ENCODE measurements at regions not wholly inside any gene's neighbourhood (a gene's known extent, or its start where the extent isn't known, plus 50 kb on each side); places are given as distances from the start of the nearest gene placed in this dataset.

DNA sequence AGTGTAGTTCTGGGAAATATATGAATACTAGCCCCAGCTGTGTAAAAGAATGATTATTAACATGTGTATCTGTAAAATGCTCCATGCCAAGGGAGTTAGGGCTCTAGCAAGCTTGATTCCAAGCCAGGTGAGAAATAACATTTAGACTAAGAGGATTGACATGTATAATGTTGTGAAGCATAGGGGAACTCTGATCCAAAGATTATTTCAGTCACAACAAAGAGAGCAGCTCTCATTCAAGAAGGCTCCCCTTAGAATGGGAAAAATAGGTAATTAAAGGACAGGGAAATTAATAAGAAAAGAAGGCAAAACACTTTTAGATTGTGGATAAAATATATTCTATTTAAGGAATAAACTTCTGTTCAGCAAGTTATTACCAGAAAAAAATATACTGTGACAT is 347.3 kb upstream of the CDH7 start:
- no peak for DNase-seq

DNA sequence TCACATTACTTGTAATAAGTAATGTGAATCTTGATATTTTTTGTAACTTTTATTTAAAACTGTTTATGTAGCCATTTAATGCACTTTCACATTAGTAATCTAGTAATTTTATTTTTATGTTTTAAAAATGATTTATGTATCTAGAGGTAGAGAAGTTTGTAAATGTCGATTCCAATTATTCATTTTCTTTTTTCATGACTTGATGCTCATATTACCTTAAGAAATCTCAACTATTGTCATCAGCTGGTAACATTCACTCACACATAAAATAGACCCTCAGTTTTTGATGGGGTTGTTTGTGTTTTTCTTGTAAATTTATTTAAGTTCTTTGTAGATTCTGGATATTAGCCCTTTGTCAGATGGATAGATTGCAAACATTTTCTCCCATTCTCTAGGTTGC is 351.7 kb upstream of the CDH7 start:
- no peak for DNase-seq

DNA sequence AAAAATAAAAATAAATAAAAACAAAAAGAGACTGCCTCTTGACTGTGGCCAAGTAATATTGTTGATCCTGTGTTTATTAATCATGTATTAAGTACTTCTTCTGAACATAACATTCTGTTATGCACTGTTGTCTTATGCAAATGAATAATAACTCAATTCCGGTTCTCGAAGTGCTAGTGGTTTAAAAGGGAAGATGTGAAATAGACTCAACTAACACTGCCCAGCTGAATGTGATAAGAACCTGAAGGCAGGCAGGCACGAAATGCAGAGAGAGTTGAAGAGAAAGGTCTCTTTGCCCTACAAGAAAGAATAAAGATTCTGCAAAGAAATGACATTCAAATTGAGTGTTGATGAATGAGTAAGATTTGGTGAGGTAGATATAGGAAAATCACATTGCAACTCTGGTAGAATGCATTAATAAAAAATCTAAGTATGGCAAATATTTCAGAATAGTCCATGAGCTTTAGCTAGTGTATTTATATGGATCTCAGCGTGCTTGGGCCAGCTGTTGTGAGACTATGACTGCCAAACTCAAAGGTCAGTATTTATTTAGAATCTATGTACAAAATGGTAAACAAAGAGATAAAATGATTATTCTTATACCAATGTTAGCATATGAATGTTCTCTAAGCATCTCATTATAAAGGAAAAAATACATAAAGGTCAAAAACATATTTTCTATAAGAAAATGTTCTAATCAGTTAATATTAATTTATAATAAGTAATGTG is 352.3 kb upstream of the CDH7 start:
- no peak for DNase-seq

DNA sequence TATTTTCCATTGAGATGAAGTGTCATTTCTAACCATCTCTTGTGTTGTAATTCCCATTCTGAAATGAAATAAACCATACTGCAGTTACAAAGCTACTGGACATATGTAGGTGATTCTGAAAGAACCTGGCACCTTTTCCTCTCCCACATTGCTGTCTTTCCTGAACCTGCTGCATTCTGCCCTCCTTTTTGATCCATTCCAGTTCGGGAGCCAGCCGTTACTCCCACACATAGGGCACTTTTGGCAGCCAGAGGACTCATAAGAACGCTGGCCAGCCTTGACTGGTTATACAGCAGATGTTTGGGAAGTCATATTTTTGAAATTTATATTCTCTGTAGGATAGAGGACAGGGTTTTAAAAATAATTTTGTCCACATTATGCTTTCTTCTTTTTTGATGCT is 369.8 kb upstream of the CDH7 start:
- no peak for DNase-seq

DNA sequence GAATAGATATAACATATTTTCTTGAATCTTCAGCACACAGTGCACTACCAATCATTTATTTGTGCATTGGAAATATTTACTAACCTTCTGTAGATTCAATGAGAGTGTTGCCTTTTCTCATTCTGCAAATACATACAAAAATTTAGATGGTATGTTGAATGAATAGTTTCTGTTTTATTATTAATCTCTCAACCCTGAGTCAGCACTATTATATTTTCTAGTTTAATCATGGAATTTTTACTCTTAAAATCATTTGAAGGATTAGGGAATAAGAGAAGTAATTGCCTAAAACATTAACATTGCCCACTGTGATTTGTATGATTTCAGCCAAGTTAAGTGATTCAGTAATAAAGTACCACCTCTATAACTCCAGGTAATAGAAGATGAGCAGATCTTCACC is 370.2 kb upstream of the CDH7 start:
- DNase-seq = no peak

DNA sequence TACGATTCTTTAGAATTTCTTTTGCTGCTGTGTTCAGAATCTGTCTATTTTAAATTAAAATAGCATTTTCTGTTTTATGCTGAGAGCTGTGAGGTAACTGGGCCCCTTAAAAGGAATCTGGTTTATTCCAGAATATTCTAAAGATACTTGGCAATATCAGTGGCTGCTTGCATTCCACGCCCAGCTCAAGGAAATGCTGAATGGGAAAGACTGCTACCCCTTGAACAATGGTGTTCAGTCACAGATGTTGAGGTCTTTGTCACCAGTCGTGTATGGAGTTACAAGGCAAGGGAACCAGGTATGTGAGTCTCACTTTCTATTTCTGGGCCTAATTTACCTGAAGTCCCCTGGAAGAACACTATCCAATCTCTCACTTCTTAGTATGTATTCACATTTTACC is 377.9 kb upstream of the CDH7 start:
- DNase-seq = no peak

DNA sequence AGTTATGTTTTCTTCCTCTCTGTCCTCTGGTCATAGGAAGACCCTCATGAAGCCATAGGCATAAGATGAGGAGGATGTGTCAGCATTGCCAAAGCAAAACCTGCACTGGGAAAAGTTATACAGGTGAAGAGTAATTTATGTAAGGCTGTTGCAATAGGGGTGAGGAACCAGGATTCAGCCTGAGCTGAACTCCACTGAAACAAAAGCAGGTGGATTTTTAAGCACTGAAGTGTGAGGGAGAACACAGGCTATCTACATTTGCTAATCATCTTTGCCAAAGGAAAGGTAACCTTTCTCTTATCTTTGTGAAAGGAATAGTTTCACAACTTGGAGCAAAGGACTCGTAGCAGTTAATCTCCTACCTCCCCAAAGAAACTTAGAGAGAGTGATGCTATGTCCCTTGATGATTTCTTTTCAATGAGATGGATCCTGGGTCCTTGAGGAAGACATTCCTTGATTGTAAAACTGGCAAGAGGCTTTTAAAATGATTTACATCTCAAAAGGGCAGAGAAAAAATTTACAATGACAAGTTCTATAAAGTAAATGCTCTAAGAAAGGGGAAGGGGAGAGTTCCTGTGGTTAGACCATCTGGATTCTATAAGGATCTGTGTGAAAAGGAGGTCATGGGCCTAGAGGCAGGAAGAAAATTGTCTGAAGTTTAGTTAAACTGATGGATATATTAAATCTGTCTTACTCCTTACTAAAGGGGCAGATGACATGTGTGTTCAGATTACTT is 385.4 kb upstream of the CDH7 start:
- DNase-seq = no peak

DNA sequence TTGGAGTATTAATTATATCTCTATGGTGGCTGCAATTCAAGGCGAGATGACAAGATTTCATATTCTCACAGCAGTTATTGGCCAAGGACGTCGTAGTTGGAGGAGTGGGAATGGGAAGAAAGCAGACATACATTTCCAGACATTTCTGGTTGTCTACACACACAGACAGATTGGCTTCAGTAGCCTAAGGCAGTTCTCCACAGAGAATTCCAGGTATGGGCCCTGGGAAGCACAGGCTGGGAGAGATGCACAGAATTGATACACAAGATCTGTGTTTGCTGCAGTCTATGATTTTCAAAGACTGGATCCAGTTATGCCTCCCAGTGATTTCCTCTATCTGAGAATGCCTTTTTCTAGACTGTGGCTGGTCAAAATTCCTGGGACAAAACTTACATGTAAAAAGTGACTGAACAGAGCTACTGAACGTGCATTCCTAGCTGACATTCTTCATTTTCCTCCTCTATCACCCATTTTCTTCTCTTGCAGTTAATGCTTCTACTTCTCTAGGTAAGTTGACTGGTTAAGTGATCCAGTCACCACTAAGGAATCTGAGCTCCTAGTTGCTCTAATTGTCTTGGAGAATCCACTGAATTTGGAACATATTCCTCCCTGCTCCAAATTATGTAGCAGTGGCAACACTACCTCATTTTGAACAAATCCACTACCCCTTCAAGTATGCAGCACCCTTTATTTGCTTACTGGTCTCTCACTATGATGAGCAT is 386.7 kb upstream of the CDH7 start:
- DNase-seq = no peak

DNA sequence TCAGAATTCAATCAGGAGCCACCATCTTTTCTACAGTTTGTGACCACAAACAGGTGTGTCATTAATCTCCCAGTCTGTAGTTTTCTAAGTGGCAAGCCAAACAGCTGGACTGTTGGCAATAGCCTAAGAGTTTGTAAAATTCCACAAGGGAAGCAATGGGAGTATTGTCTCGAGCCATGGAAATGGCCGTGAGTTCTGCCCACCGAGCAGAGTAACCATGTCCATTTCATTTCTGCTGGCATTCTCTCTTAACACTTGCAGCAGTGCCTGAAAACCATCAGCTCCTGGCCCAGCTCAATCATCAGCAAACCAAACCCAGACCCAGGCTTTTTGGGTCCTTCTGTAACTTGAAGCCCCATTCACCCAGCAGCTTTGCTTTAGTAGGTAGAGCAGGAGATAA is 387.8 kb upstream of the CDH7 start:
- DNase-seq = no peak

DNA sequence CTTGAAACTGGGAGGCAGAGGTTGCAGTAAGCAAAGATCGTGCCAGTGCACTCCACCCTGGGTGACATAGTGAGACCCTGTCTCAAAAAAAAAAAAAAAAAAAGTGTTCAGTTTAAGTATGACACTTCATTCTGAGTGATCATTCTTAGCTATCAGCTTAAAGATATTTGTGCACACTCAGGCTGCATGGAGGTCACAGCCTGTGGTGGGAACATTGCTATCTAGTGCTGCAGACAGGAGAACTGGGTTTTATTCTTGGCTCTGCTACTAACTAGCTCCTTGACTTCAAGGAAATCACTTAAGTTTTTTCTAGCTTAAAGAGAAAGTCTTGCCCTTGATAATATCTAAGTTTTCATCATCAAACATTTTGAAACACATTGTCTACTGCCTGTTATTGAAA is 391.3 kb upstream of the CDH7 start:
- DNase-seq = no peak

DNA sequence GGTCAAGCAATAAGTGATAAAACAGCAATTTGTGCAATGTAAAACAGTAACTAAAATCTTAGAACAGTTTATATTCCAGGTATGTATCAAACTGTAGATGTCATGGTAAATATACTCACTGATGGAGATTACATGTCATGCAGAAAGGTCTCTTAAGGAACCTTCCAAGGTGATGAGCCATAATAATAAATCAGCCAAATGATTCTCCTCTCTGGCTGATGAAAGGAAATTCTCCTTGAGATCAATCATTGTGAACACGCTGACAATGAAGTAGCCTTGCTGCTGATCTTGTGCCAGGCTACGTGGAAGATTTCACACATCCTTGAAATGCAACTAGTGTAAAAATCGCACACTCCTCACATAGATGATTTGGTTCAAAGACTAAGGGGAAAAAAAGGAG is 392.5 kb upstream of the CDH7 start:
- DNase-seq = no peak

DNA sequence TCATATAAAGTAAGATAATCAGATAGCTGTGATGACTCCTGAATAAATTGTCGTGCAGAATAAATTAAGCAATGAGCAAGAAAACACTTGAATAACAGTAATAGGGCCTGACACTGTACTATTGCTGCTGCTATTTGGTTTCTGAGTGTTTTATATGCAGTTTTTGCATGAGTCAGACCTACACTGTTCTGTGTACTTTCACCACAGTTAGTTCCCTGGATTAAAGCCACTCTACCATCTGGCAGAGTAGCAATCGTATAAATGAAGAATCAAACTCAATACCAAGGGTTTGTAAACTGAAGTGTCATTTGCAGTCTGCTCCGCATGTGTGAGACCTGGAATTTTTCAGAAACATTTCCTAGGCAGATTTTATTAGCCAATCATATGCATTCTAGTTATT is 398.6 kb upstream of the CDH7 start:
- no peak for DNase-seq

DNA sequence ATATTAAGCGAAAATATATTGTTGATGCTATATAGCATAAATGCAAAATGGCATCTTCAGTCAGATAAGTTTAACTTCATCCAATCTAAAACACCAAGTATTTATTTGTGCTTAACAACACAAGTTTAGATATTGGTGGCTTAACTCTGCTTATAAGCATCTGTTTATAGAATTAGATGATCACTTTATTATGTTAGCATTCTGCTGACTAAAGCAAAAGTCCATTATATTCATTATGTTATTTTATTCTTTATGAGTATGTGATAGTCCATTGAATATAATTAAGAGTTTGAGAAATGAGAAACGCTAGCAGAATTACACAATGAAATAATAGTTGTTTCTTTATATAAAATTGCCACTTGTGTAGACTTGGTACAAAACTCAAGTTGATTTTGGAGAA is 401.2 kb upstream of the CDH7 start:
- DNase-seq = no peak

DNA sequence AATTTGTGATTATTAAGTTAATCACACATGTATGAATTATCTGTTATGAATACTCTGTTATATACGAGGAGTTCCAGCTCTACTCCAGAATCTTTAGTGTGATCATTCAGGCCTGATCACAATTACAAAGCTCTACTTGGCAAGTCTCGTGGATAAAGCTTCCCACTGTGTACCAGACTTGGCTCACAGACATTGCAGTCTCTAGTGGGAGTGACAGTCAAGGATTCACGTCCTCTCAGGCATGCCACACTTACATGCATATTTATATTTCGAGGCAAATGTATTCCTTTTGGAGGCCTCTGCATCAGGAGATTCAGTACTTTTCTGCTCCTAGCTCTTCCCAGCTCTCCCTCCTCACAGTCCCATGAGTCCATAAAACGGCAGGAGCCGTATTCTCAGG is 403.4 kb upstream of the CDH7 start:
- no peak for DNase-seq

DNA sequence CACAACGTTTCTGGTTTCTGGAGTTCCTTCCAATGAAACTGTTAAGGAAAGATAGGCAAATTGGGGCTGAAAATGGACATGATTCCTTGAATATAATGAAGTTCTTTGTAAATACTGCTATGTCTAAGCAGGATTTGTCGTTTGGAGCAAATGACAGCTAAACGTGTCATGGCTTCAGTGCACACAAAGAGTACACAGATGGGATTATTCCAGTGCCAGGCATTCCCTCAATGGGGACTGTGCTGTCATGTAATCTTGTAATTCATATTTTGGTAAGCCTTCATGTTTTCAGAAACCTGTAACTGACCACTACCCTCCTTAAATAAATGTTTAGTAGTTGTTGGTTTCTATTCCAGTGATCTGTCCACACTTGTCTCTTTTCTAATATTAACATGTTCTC is 404.7 kb upstream of the CDH7 start:
- DNase-seq = no peak

DNA sequence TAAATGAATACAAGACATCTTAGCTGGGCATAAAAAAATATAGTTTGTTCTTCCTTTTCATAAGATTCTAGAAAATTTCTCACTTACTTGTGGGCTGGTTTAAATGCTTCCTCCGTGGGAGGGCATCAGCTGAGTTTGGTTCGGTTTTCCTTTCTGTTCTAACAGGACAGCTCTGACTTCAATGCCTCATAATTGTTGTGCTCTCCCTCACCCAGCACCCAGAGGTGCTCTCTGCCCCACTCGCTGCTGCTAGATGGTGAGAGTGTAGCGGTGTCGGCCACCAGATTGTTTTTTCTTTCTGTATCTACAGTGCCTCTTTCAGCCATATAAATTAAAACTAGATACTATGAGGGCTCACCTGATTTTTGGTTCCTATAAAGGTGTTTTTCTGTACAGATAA is 407.2 kb upstream of the CDH7 start:
- DNase-seq = no peak

DNA sequence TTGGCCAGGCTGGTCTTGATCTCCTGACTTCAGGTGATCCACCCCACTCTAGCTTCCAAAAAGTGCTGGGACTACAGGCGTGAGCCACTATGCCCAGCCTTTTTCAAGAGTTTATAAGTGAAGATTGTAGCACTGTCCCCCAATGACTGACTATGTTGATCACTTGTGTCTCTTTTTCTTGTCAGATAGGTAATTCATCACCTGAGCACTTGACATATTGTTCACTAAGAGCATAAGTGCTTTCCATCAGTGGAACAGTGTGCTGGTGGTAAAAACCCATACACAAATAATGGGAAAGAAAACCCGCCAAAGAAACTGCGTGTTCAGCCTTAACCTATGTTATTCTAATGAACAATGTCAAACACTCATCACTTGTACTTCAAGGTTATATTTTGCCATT is 414.4 kb upstream of the CDH7 start:
- DNase-seq = no peak

DNA sequence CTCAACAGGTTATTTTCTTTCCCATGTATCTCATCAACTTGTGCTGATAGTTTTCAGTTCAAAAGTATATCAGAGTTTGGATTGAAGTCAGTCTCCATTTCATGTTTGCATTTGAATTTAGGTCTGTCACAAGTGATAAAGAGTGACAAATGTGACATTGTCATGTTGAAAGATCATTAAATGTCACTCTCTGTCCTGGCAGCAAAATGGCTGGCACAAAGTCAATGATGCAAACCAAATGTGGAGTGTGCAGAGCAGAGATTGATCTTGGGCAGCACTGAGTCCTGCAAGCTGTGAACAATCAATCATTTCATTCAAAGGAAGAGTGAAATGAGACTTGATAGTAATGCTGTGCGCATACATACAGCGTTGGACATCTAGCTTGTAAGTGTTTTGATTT is 421.8 kb upstream of the CDH7 start:
- DNase-seq = no peak

DNA sequence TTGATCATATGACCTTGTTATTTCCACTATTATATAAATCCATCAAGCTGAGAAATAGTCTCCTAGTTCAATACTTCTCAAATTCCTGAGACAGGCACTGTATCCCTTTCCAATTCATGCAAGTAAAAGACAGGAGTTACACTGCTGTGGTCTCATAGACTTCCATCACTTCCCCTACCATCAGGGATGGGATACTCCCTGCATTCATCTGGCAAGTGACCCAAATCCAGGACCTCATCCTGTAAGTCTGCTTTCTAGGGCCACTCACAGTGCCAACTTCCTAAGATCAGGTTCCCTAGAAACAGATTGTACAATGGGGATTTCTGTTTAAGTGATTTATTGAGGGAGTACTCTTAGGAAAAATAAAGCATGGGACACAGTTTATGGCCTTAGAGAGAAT is 424.0 kb upstream of the CDH7 start:
- DNase-seq = no peak

DNA sequence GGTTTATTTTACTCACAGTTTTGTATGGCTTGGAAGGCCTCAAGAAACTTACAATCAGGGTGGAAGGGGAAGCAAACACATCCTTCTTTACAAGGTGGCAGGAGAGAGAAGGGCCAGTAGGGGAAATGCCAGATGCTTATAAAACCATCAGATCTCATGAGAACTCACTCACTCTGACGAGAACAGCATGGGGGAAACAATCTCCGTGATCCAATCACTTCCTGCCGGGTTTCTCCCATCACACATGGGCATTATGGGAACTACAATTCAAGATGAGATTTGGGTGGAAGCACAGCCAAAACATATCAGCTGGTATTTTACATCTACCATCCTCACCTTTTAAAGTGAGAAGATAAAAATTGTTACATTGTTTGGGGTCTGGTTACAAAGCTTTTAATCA is 427.9 kb upstream of the CDH7 start:
- no peak for DNase-seq

DNA sequence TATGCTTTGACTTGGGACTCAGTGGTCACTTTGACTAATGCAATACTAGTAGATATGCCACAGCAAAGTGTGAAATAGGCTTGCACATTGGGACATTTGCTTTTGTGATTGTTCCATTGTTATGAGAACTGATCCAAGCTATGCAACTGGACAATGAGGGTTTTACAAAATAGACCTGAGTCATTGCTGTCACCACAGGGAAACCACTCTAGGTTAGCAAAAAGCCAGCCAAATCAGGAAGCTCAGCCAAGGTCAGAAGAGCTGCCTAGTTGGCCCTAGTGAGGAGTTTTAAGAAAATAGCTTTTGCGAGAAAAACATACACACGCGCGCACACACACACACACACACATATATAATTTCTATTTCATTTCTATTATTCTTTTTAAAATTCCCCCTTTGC is 452.4 kb upstream of the CDH7 start:
- no peak for DNase-seq

DNA sequence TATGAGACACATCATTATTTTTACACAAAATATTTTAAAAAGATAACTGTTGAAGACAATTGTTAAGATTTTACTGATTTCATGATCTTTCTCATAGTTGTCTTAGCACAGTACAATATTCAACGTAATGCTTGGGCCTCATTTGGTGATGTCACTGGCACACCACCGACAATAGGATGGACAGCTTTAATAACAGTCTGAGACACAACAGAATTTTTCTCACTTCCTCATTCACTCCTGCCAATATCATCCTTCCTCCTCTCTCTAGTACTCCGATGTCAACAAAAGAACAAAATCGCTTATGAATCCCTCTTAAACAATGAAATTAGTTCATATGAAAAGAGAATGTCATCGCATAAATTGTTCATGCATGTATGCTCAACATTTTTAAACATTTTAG is 461.9 kb upstream of the CDH7 start:
- DNase-seq = no peak

DNA sequence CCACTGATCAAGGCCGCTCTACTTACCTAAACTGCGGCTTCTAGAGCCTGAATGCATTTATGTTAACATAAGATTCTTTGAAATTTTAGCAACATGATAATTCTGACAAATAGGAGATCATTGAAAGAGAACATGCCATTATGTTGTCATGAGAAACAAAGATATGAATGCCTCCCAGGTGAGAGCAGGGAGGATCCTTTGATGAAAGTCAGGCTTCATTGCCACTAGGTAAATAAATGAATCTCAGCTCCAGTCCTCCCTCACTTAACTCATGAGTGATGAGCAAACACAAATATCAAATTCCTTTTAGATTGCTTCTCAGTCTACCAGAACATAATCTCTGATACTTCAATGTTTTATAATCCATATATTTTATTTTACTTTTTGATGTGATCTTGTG is 463.2 kb upstream of the CDH7 start:
- no peak for DNase-seq

DNA sequence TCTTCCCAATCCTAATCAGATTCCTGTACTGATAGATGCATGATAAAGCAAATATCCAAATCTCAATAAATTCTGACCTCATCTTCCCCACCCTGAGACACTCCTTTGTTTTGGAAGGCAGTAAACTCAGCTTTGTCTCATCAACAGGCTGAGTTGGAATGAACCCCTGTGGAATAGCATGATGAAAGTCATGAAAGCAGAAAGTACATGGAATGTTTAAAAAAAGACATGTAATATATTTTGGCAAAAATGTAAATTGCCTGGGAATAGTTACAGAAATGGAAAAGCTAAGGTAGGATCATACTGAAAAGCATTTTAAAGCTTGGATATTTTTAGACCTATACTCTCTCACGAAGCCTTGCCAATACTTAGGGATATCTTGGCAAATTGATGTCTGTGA is 468.7 kb upstream of the CDH7 start:
- DNase-seq = no peak

Data from AML-193 (cell line).